ELF-1 (cell line): ENCODE measurements at regions not wholly inside any gene's neighbourhood (a gene's known extent, or its start where the extent isn't known, plus 50 kb on each side); places are given as distances from the start of the nearest gene placed in this dataset.

Source experiments
- DNase-seq: peaks from one replicate; pipeline ENCODE4 v3.0.0-alpha.2; 2016; ENCODE audit warnings: low read depth, low spot score

- no peak for DNase-seq
Measured at GRCh38 chr2:105451571-105452166, 52.8 kb upstream of the FHL2 start.

- no peak for DNase-seq
Measured at GRCh38 chr2:105450471-105450870, 51.6 kb upstream of the FHL2 start.

DNA sequence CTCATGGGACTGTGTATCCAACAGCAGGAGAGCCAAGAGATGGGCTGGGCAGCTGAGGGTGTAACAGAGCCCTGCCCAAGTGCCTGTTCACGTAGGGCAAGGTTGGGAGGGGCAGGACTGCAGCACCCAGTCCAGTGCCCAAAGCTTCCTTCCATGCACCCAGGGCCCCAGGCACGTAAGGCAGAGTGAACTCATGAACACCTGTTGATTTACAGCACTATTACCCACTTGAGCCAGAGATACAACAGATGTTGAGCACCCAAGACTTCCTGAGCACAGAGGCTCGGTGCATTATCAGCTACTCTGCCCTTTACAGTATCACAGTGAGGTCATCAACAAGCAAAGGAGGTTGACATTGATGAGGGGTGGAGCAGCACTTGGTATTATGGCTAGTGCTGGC lies 50.2 kb upstream of the FHL2 start:
- no peak for DNase-seq
